Upper lobe of left lung (tissue), 4 donors: ENCODE measurements at regions not wholly inside any gene's neighbourhood (a gene's known extent, or its start where the extent isn't known, plus 50 kb on each side); places are given as distances from the start of the nearest gene placed in this dataset.

Experiments used
- EP300 ChIP-seq, 4 donors: sonication (generic); formaldehyde crosslinking; IDR thresholded peaks; one replicate each; pipeline ENCODE4 v1.5.1; 2017; ENCODE audit warnings: antibody characterized with exemption in 4 of 4, control low read depth in 2 of 4
- POLR2A ChIP-seq, 4 donors: fragments of 450-650 bp; IDR thresholded peaks; one replicate each; pipeline ENCODE4 v1.5.1; 2016 to 2017; ENCODE audit warnings: antibody characterized with exemption in 4 of 4, mild to moderate bottlenecking in 2 of 4
- TF ChIP-seq, protein P1 (sequence below), 6 experiments: fragments of 450-650 bp in 4 of 6; fragments of 200-600 bp in 2 of 6; sonication (generic) in 2 of 6; IDR thresholded peaks; one replicate each; pipeline ENCODE4 v1.5.1; 2016 to 2019; ENCODE audit warnings: antibody characterized with exemption in 6 of 6

DNA sequence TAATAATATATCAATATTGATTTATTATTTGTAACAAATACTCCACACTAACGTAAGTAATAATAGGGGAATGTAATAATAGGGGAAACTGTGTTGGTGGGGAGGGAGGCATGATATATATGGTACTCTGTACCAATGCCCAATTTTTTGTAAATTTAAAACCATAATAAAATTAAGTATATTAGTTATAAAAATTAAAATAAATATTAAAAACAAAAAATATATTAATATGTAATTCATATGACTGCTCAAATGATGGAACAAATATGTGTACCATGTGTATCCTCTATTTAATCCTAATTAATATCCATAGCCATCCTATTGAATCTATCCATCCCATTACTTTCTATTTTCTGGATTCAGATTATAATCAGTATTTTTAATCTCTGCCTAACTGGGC is 578.0 kb downstream of the KCNA4 start:
- TF ChIP-seq, protein P1, sequence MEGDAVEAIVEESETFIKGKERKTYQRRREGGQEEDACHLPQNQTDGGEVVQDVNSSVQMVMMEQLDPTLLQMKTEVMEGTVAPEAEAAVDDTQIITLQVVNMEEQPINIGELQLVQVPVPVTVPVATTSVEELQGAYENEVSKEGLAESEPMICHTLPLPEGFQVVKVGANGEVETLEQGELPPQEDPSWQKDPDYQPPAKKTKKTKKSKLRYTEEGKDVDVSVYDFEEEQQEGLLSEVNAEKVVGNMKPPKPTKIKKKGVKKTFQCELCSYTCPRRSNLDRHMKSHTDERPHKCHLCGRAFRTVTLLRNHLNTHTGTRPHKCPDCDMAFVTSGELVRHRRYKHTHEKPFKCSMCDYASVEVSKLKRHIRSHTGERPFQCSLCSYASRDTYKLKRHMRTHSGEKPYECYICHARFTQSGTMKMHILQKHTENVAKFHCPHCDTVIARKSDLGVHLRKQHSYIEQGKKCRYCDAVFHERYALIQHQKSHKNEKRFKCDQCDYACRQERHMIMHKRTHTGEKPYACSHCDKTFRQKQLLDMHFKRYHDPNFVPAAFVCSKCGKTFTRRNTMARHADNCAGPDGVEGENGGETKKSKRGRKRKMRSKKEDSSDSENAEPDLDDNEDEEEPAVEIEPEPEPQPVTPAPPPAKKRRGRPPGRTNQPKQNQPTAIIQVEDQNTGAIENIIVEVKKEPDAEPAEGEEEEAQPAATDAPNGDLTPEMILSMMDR (IDR thresholded peaks at IDR 0.05) = no peak
- no peak for TF ChIP-seq POLR2A (IDR thresholded peaks at IDR 0.05)
- TF ChIP-seq EP300 (IDR thresholded peaks at IDR 0.05) = no peak
